Naive B cell (primary cell): ENCODE measurements at regions not wholly inside any gene's neighbourhood (a gene's known extent, or its start where the extent isn't known, plus 50 kb on each side); places are given as distances from the start of the nearest gene placed in this dataset.
"Not testable (repeated sequence)": the region's sequence is repeated elsewhere in the genome, so short reads cannot be mapped to it uniquely, and the experiment has no call there.

Experiments used
- ATAC-seq, 2 donors: fragments of 150-1000 bp; cut with Tn5 transposase; 2 replicates each; pipeline ENCODE4 v1.10.0; 2021; ENCODE audit warnings: low read depth in 2 of 2, mild to moderate bottlenecking in 2 of 2, moderate library complexity in 2 of 2
- DNase-seq: peaks from one replicate; pipeline ENCODE4 v3.0.0; 2022
- H3K27ac Mint-ChIP-seq, 6 donors: one replicate each; pipeline ENCODE4 v1.8.0; 2020 to 2022; ENCODE audit warnings: mild to moderate bottlenecking in 6 of 6, mixed read lengths in 6 of 6, moderate library complexity in 5 of 6, inconsistent platforms in 2 of 6
- H3K27me3 Mint-ChIP-seq, 3 donors: one replicate each; pipeline ENCODE4 v1.8.0; 2021 to 2022; ENCODE audit warnings: mixed read lengths in 3 of 3, mild to moderate bottlenecking in 1 of 3
- H3K36me3 Mint-ChIP-seq, 2 donors: one replicate each; pipeline ENCODE4 v1.8.0; 2020 to 2022; ENCODE audit warnings: mixed read lengths in 2 of 2, inconsistent platforms in 1 of 2, mild to moderate bottlenecking in 1 of 2
- H3K4me1 Mint-ChIP-seq, 3 donors: one replicate each; pipeline ENCODE4 v1.8.0; 2020 to 2022; ENCODE audit warnings: mixed read lengths in 3 of 3, inconsistent platforms in 1 of 3, mild to moderate bottlenecking in 1 of 3, moderate library complexity in 1 of 3
- H3K4me3 Mint-ChIP-seq, 8 donors: one replicate each; pipeline ENCODE4 v1.8.0; 2020 to 2022; ENCODE audit warnings: mild to moderate bottlenecking in 8 of 8, mixed read lengths in 8 of 8, moderate library complexity in 8 of 8, inconsistent platforms in 2 of 8
- H3K9me3 Mint-ChIP-seq, 7 donors: one replicate each; pipeline ENCODE4 v1.8.0; 2020 to 2022; ENCODE audit warnings: mixed read lengths in 7 of 7, mild to moderate bottlenecking in 5 of 7, inconsistent platforms in 2 of 7, moderate library complexity in 1 of 7

GRCh38 chr7:48992816-48993215 is 68.5 kb downstream of the CDC14C start:
- H3K27me3 Mint-ChIP-seq = no peaks in the 10 kb centered on the region
- H3K4me3 Mint-ChIP-seq = no peak overlapping the region
- H3K4me1 Mint-ChIP-seq = no peaks in the 10 kb centered on the region
- no peak overlapping the region for H3K27ac Mint-ChIP-seq
- no peak for DNase-seq
- ATAC-seq = no peak
- H3K36me3 Mint-ChIP-seq = no peaks in the 10 kb centered on the region
- peaks cover 0 to 6% (median 0%) of the 10 kb centered on the region in 7 donors for H3K9me3 Mint-ChIP-seq

GRCh38 chr7:49001610-49002033 is 77.3 kb downstream of the CDC14C start:
- no peak overlapping the region for H3K27ac Mint-ChIP-seq
- peaks cover 0 to 14% (median 7%) of the 10 kb centered on the region in 7 donors for H3K9me3 Mint-ChIP-seq
- no peaks in the 10 kb centered on the region for H3K4me1 Mint-ChIP-seq
- no peaks in the 10 kb centered on the region for H3K27me3 Mint-ChIP-seq
- no peak overlapping the region for H3K4me3 Mint-ChIP-seq
- H3K36me3 Mint-ChIP-seq = no peaks in the 10 kb centered on the region
- no peak for DNase-seq
- no peak for ATAC-seq

- Mint-ChIP-seq H3K4me3 (no peak overlapping the region), H3K27me3 (no peaks in the 10 kb centered on the region), H3K9me3 (peaks cover 7 to 24% (median 11%) of the 10 kb centered on the region in 7 donors), H3K27ac (no peak overlapping the region), H3K36me3 (no peaks in the 10 kb centered on the region), H3K4me1 (no peaks in the 10 kb centered on the region)
- ATAC-seq (no peak), DNase-seq (no peak)
These were observed 86.4 kb downstream of the CDC14C start for GRCh38 chr7:49010717-49011116.

- ATAC-seq = no peak
- DNase-seq = no peak
- H3K27me3 Mint-ChIP-seq = no peaks in the 10 kb centered on the region
- no peaks in the 10 kb centered on the region for H3K4me1 Mint-ChIP-seq
- no peaks in the 10 kb centered on the region for H3K36me3 Mint-ChIP-seq
- H3K4me3 Mint-ChIP-seq = no peak overlapping the region
- peaks cover 3 to 15% (median 10%) of the 10 kb centered on the region in 7 donors for H3K9me3 Mint-ChIP-seq
- H3K27ac Mint-ChIP-seq = no peak overlapping the region
These were observed 90.5 kb downstream of the CDC14C start for GRCh38 chr7:49014870-49015269.

- Mint-ChIP-seq H3K27me3 (no peaks in the 10 kb centered on the region), H3K36me3 (no peaks in the 10 kb centered on the region), H3K4me1 (no peaks in the 10 kb centered on the region), H3K4me3 (no peak overlapping the region), H3K9me3 (peaks cover 0 to 12% (median 3%) of the 10 kb centered on the region in 7 donors), H3K27ac (no peak overlapping the region)
- DNase-seq (no peak), ATAC-seq (no peak)
These were observed 95.8 kb downstream of the CDC14C start for GRCh38 chr7:49020145-49020544.

DNA sequence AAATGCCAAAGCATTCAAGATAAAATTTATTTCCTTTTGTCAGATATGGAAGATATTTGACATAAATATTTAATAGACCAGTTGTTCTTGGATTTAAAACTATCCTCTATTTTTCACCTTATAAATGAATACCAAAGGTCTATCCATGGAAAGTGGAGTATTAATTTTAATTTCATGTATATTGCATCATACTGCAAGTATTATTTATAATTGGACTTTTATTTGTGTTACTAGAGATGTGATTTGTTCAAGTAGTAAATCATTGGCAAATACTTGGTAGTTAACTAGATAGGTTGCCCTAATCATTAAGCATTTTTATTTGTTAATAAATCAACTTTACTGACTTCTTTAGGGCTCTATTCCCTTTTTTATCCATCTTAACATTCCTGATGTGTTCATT is 98.1 kb downstream of the CDC14C start:
- no peak for DNase-seq
- Mint-ChIP-seq H3K9me3 (peaks cover 0 to 8% (median 0%) of the 10 kb centered on the region in 7 donors), H3K4me1 (no peaks in the 10 kb centered on the region), H3K4me3 (no peak overlapping the region), H3K36me3 (no peaks in the 10 kb centered on the region), H3K27me3 (no peaks in the 10 kb centered on the region), H3K27ac (no peak overlapping the region)
- ATAC-seq = no peak

- H3K9me3 Mint-ChIP-seq = peaks cover 0 to 8% (median 0%) of the 10 kb centered on the region in 7 donors
- no peaks in the 10 kb centered on the region for H3K4me1 Mint-ChIP-seq
- H3K4me3 Mint-ChIP-seq = no peak overlapping the region
- no peak for ATAC-seq
- no peak for DNase-seq
- H3K27me3 Mint-ChIP-seq = no peaks in the 10 kb centered on the region
- no peak overlapping the region for H3K27ac Mint-ChIP-seq
- H3K36me3 Mint-ChIP-seq = no peaks in the 10 kb centered on the region
These were observed 99.3 kb downstream of the CDC14C start for GRCh38 chr7:49023345-49024328.

- Mint-ChIP-seq H3K4me3 (no peak overlapping the region), H3K4me1 (no peaks in the 10 kb centered on the region), H3K27ac (no peak overlapping the region), H3K36me3 (no peaks in the 10 kb centered on the region), H3K27me3 (no peaks in the 10 kb centered on the region), H3K9me3 (peaks cover 0 to 4% (median 0%) of the 10 kb centered on the region in 7 donors)
- ATAC-seq (no peak), DNase-seq (no peak)
These were observed 105.9 kb downstream of the CDC14C start for GRCh38 chr7:49030221-49030620.

DNA sequence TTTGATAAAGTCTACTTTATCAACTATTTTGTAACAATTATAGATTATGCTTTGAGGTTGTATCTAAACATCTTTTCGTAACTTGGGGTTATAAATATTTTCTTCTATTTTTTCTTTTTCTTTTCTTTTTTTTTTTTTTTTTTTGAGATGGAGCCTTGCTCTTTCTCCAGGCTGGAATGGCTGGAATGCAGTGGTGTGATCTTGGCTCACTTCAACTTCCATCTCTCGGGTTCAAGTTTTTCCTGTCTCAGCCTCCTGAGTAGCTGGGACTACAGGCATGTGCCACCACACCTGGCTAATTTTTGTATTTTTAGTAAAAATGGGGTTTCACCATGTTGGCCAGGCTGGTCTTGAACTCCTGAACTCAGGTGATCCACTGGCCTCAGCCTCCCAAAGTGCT is 108.8 kb downstream of the CDC14C start:
- H3K4me1 Mint-ChIP-seq, H3K9me3 Mint-ChIP-seq, H3K36me3 Mint-ChIP-seq, ATAC-seq, H3K4me3 Mint-ChIP-seq, H3K27ac Mint-ChIP-seq, DNase-seq, H3K27me3 Mint-ChIP-seq: not testable (repeated sequence)

GRCh38 chr7:49037346-49038210 is 113.2 kb downstream of the CDC14C start:
- ATAC-seq (no peak), DNase-seq (no peak)
- peaks cover 0 to 2% (median 0%) of the 10 kb centered on the region in 7 donors for H3K9me3 Mint-ChIP-seq
- no peaks in the 10 kb centered on the region for H3K4me1 Mint-ChIP-seq
- no peak overlapping the region for H3K4me3 Mint-ChIP-seq
- H3K27me3 Mint-ChIP-seq = no peaks in the 10 kb centered on the region
- H3K36me3 Mint-ChIP-seq = no peaks in the 10 kb centered on the region
- H3K27ac Mint-ChIP-seq = no peak overlapping the region

- DNase-seq (no peak), ATAC-seq (no peak)
- Mint-ChIP-seq H3K4me1 (no peaks in the 10 kb centered on the region), H3K4me3 (no peak overlapping the region), H3K9me3 (peaks cover 0 to 2% (median 0%) of the 10 kb centered on the region in 7 donors), H3K36me3 (no peaks in the 10 kb centered on the region), H3K27me3 (no peaks in the 10 kb centered on the region), H3K27ac (no peak overlapping the region)
These were observed 114.5 kb downstream of the CDC14C start for GRCh38 chr7:49038821-49039358.

- DNase-seq (no peak), ATAC-seq (no peak)
- Mint-ChIP-seq H3K4me3 (no peak overlapping the region), H3K9me3 (peaks cover 0 to 20% (median 2%) of the 10 kb centered on the region in 7 donors), H3K4me1 (no peaks in the 10 kb centered on the region), H3K27ac (no peak overlapping the region), H3K27me3 (no peaks in the 10 kb centered on the region), H3K36me3 (no peaks in the 10 kb centered on the region)
These were observed 136.4 kb downstream of the CDC14C start for GRCh38 chr7:49060743-49061142.

DNA sequence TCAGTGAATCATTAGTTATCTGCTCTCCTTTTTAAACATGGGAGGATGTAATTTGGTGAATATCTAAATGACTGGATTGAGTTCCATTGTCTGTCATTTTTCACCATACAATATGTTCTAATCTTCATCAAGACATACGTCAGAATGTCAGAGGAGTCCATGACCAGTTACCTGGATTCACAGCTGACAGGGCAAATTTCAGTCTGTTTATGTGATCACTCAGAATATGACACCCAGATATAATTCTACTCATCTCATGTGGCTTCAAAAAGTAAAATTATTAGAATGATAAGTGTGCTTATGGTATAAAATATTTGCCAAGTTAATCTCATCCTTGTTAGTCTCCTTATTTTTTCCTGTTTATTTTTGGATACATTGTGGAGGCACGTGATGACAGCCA is 150.2 kb downstream of the CDC14C start:
- DNase-seq (no peak), ATAC-seq (no peak)
- H3K4me3 Mint-ChIP-seq = no peak overlapping the region
- H3K27me3 Mint-ChIP-seq = no peaks in the 10 kb centered on the region
- peaks cover 0 to 14% (median 4%) of the 10 kb centered on the region in 7 donors for H3K9me3 Mint-ChIP-seq
- H3K4me1 Mint-ChIP-seq = no peaks in the 10 kb centered on the region
- no peaks in the 10 kb centered on the region for H3K36me3 Mint-ChIP-seq
- H3K27ac Mint-ChIP-seq = no peak overlapping the region
